ENCODE measurements at regions not wholly inside any gene's neighbourhood (a gene's known extent, or its start where the extent isn't known, plus 50 kb on each side); places are given as distances from the start of the nearest gene placed in this dataset.
"Not testable (repeated sequence)": the region's sequence is repeated elsewhere in the genome, so short reads cannot be mapped to it uniquely, and the experiment has no call there.

GRCh38 chr17:47066841-47067682 is 88.0 kb upstream of the RPRML start:
- peaks cover 14% of the 10 kb centered on the region for H3K4me1 Mint-ChIP-seq
- no peaks in the 10 kb centered on the region for H3K9me3 Mint-ChIP-seq
- peak overlapping the region; percentile 98 for H3K27ac Mint-ChIP-seq
- H3K4me3 Mint-ChIP-seq, result peak overlapping the region; percentile 95
- H3K27me3 Mint-ChIP-seq, result no peaks in the 10 kb centered on the region
- H3K36me3 Mint-ChIP-seq, result peaks cover 30% of the 10 kb centered on the region
- DNase-seq, result peak; percentile 79

- Mint-ChIP-seq H3K9me3 (no peaks in the 10 kb centered on the region), H3K36me3 (peaks cover 28% of the 10 kb centered on the region), H3K4me3 (peak overlapping the region; percentile 95), H3K27me3 (no peaks in the 10 kb centered on the region), H3K27ac (peak overlapping the region; percentile 98), H3K4me1 (peaks cover 11% of the 10 kb centered on the region)
- DNase-seq, result no peak
These were observed 87.0 kb upstream of the RPRML start for GRCh38 chr17:47066095-47066494.

GRCh38 chr17:47064684-47065083 is 85.6 kb upstream of the RPRML start:
- Mint-ChIP-seq H3K36me3 (peaks cover 26% of the 10 kb centered on the region), H3K4me1 (peaks cover 10% of the 10 kb centered on the region), H3K9me3 (no peaks in the 10 kb centered on the region), H3K4me3 (no peak overlapping the region), H3K27me3 (no peaks in the 10 kb centered on the region), H3K27ac (no peak overlapping the region)
- no peak for DNase-seq

- no peak for DNase-seq
- Mint-ChIP-seq H3K4me3 (no peak overlapping the region), H3K4me1 (peaks cover 10% of the 10 kb centered on the region), H3K27me3 (no peaks in the 10 kb centered on the region), H3K36me3 (peaks cover 26% of the 10 kb centered on the region), H3K9me3 (no peaks in the 10 kb centered on the region), H3K27ac (no peak overlapping the region)
These were observed 84.4 kb upstream of the RPRML start for GRCh38 chr17:47063475-47063874.

GRCh38 chr17:47062851-47063250 is 83.8 kb upstream of the RPRML start:
- DNase-seq, H3K27me3 Mint-ChIP-seq, H3K4me1 Mint-ChIP-seq, H3K4me3 Mint-ChIP-seq, H3K27ac Mint-ChIP-seq, H3K9me3 Mint-ChIP-seq: not testable (repeated sequence)
- H3K36me3 Mint-ChIP-seq, result peaks cover 26% of the 10 kb centered on the region

GRCh38 chr17:47060005-47060404 is 81.0 kb upstream of the RPRML start:
- H3K27ac Mint-ChIP-seq, H3K9me3 Mint-ChIP-seq, H3K4me3 Mint-ChIP-seq, H3K27me3 Mint-ChIP-seq, H3K4me1 Mint-ChIP-seq, DNase-seq: not testable (repeated sequence)
- H3K36me3 Mint-ChIP-seq, result peaks cover 23% of the 10 kb centered on the region

- no peak for DNase-seq
- H3K4me1 Mint-ChIP-seq, result no peaks in the 10 kb centered on the region
- peaks cover 9% of the 10 kb centered on the region for H3K36me3 Mint-ChIP-seq
- H3K27me3 Mint-ChIP-seq, result no peaks in the 10 kb centered on the region
- H3K9me3 Mint-ChIP-seq, result no peaks in the 10 kb centered on the region
- H3K27ac Mint-ChIP-seq, result no peak overlapping the region
- no peak overlapping the region for H3K4me3 Mint-ChIP-seq
These were observed 78.8 kb upstream of the RPRML start for GRCh38 chr17:47057830-47058229.

GRCh38 chr17:47057279-47057678 is 78.2 kb upstream of the RPRML start:
- not testable (repeated sequence) for H3K4me3 Mint-ChIP-seq, H3K9me3 Mint-ChIP-seq, H3K4me1 Mint-ChIP-seq, H3K27me3 Mint-ChIP-seq, H3K27ac Mint-ChIP-seq, H3K36me3 Mint-ChIP-seq, DNase-seq

- not testable (repeated sequence) for H3K4me1 Mint-ChIP-seq, H3K9me3 Mint-ChIP-seq, H3K4me3 Mint-ChIP-seq, DNase-seq, H3K36me3 Mint-ChIP-seq, H3K27me3 Mint-ChIP-seq, H3K27ac Mint-ChIP-seq
These were observed 77.6 kb upstream of the RPRML start for GRCh38 chr17:47056687-47057086.

Measured in activated naive CD8-positive, alpha-beta T cell treated with anti-CD3 and anti-CD28 coated beads for 36 hours (primary cell).